HEK293T (cell line): ENCODE measurements at regions not wholly inside any gene's neighbourhood (a gene's known extent, or its start where the extent isn't known, plus 50 kb on each side); places are given as distances from the start of the nearest gene placed in this dataset.

Experiments used
- CTCF ChIA-PET: fragments of 350-600 bp; formaldehyde crosslinking; extraction: SDS; loops from one replicate; lab custom pipeline; 2021; ENCODE audit warnings: antibody characterized with exemption, inconsistent platforms; lab: Yijun Ruan, JAX
- POLR2A ChIA-PET: fragments of 350-600 bp; formaldehyde crosslinking; extraction: SDS; loops from one replicate; lab custom pipeline; 2020; ENCODE audit warnings: antibody characterized with exemption, inconsistent platforms; lab: Yijun Ruan, JAX
- DNase-seq: peaks from one replicate; pipeline ENCODE4 v3.0.0; 2012; ENCODE audit warnings: mixed read lengths; ENCODE audit errors: extremely low spot score
- ARNT ChIP-seq: fragments of 450-650 bp; IDR thresholded peaks from 2 replicates; pipeline ENCODE4 v1.6.1; 2017; ENCODE audit warnings: mild to moderate bottlenecking
- BHLHE40 ChIP-seq: fragments of 450-650 bp; IDR thresholded peaks from 2 replicates; pipeline ENCODE4 v1.6.1; 2016; ENCODE audit warnings: mild to moderate bottlenecking, moderate library complexity, borderline replicate concordance
- CTBP1 ChIP-seq: fragments of 450-650 bp; IDR thresholded peaks from 2 replicates; pipeline ENCODE4 v1.6.1; 2016; ENCODE audit warnings: borderline replicate concordance
- ELF4 ChIP-seq: fragments of 450-650 bp; IDR thresholded peaks from 2 replicates; pipeline ENCODE4 v1.6.1; 2017; ENCODE audit warnings: antibody characterized with exemption
- FOXA1 ChIP-seq: fragments of 450-650 bp; IDR thresholded peaks from 2 replicates; pipeline ENCODE4 v1.6.1; 2016; ENCODE audit warnings: mild to moderate bottlenecking
- FOXK2 ChIP-seq: fragments of 450-650 bp; IDR thresholded peaks from 2 replicates; pipeline ENCODE4 v1.6.1; 2016; ENCODE audit warnings: mild to moderate bottlenecking
- FOXM1 ChIP-seq: fragments of 450-650 bp; IDR thresholded peaks from 2 replicates; pipeline ENCODE4 v1.6.1; 2017; ENCODE audit warnings: mild to moderate bottlenecking, borderline replicate concordance
- HDGF ChIP-seq: fragments of 450-650 bp; IDR thresholded peaks from 2 replicates; pipeline ENCODE4 v1.6.1; 2017; ENCODE audit warnings: antibody characterized with exemption, borderline replicate concordance
- L3MBTL2 ChIP-seq: fragments of 450-650 bp; conservative IDR thresholded peaks from 2 replicates; pipeline ENCODE4 v1.6.1; 2016; ENCODE audit warnings: mild to moderate bottlenecking
- LEF1 ChIP-seq: fragments of 450-650 bp; IDR thresholded peaks from 2 replicates; pipeline ENCODE4 v1.6.1; 2017; ENCODE audit warnings: mild to moderate bottlenecking, borderline replicate concordance
- NFRKB ChIP-seq: fragments of 450-650 bp; IDR thresholded peaks from 2 replicates; pipeline ENCODE4 v1.6.1; 2016; ENCODE audit warnings: mild to moderate bottlenecking, moderate library complexity
- SP1 ChIP-seq: fragments of 450-650 bp; IDR thresholded peaks from 2 replicates; pipeline ENCODE4 v1.6.1; 2017
- SUZ12 ChIP-seq: fragments of 450-650 bp; IDR thresholded peaks from 2 replicates; pipeline ENCODE4 v1.6.1; 2016; ENCODE audit warnings: mild to moderate bottlenecking
- TARDBP ChIP-seq: fragments of 450-650 bp; IDR thresholded peaks from 2 replicates; pipeline ENCODE4 v1.6.1; 2016
- ZNF384 ChIP-seq: fragments of 450-650 bp; IDR thresholded peaks from 2 replicates; pipeline ENCODE4 v1.6.1; 2016
- TF ChIP-seq, protein P1 (sequence below): fragments of 450-650 bp; IDR thresholded peaks from 2 replicates; pipeline ENCODE4 v1.6.1; 2016

DNA sequence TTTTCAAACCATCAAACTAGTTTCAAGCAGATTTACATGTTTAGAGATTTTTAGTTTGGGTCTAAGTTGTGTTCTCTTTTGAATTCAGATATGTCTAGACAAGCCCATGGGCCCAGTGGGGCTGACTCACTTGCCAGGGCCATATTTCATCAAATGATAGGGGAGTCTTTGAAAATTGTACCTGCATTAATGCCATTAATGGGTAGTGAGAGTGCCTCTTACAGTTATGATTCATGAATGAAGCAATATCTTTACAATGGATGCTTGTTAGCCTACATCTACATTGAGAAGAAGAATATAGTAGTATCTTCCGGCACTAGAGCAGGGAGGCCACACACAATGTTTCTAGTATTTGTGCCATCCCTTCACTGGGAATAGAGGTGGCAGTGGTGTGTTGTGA lies 174.2 kb upstream of the E2F7 start:
- no peak for TF ChIP-seq HDGF
- no peak for TF ChIP-seq NFRKB
- no peak for TF ChIP-seq TARDBP
- TF ChIP-seq FOXA1 = no peak
- no peak for TF ChIP-seq SP1
- TF ChIP-seq L3MBTL2 = no peak
- TF ChIP-seq FOXM1 = no peak
- no peak for TF ChIP-seq LEF1
- TF ChIP-seq ZNF384 = no peak
- no peak for DNase-seq
- CTCF ChIA-PET = no interaction called here
- POLR2A ChIA-PET = no interaction called here

DNA sequence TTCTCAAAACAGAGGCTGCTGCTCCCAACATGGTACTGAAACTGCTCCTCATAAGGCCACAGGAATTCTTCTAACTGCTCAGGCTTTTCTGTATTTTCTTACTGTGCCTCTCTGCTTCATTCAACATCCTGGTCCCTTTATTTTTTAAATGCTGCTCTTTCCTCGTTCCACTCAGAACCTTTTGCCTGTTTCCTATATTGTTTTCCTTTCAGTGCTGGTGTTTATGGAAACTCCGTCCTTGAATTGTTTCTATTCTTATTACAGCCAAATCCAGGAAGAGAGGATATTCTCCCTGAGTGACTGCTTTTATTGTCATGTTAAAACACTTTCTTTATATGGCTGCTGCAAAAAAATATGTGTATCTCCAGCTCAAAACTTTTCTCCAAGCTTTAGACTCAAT lies 173.0 kb upstream of the E2F7 start:
- DNase-seq = no peak
- TF ChIP-seq L3MBTL2 (no peak), TARDBP (no peak)
- TF ChIP-seq, protein P1, sequence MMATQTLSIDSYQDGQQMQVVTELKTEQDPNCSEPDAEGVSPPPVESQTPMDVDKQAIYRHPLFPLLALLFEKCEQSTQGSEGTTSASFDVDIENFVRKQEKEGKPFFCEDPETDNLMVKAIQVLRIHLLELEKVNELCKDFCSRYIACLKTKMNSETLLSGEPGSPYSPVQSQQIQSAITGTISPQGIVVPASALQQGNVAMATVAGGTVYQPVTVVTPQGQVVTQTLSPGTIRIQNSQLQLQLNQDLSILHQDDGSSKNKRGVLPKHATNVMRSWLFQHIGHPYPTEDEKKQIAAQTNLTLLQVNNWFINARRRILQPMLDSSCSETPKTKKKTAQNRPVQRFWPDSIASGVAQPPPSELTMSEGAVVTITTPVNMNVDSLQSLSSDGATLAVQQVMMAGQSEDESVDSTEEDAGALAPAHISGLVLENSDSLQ = no peak
- POLR2A ChIA-PET = no interaction called here
- CTCF ChIA-PET = no interaction called here

DNA sequence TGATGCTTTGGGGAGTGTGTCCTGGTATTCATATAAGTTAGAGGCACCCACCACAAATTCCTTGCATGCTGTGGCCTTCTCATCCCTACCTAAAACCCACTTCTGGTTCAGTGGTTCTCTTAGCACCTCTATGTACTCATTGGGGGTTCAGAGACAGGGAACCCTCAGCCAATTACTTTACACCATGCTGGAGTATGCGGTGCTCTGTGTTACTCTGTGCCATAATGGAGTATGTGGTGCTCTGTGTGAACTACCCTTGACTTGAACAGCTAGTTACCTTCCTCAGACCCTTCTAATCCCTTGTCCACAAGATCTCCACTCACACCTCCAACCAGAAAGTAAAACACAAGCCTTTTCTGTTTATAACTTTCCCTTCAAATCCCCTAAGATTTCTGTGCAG lies 172.5 kb upstream of the E2F7 start:
- POLR2A ChIA-PET = no interaction called here
- DNase-seq = no peak
- CTCF ChIA-PET = no interaction called here
- TF ChIP-seq ARNT = no peak
- no peak for TF ChIP-seq SP1
- TF ChIP-seq FOXA1 = no peak

DNA sequence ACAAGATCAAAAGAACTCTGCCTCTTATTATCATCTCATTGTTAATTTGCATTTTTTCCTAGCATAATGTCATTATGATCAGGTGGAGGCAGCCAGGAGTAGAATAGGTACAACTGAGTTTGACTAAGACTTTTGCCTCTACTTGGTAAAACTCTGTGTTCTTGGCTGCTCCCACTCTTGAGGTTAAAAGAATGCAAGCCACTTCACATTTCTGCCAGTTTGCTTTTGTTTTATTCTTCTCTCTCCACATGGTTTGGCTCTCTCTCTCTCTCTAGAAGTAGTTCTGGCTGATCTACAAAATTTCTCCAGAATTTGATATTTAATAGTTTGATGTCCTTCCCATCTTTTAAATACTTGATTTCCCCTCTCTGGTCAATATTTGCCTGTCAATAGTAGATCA lies 170.7 kb upstream of the E2F7 start:
- no peak for TF ChIP-seq SUZ12
- TF ChIP-seq HDGF = no peak
- TF ChIP-seq L3MBTL2 = no peak
- TF ChIP-seq FOXK2 = no peak
- no peak for TF ChIP-seq BHLHE40
- no peak for TF ChIP-seq ELF4
- no peak for TF ChIP-seq FOXM1
- no peak for TF ChIP-seq TARDBP
- no peak for TF ChIP-seq ARNT
- no peak for TF ChIP-seq ZNF384
- TF ChIP-seq CTBP1 = no peak
- TF ChIP-seq, protein P1 = no peak
- CTCF ChIA-PET = no interaction called here
- POLR2A ChIA-PET = no interaction called here
- no peak for DNase-seq

DNA sequence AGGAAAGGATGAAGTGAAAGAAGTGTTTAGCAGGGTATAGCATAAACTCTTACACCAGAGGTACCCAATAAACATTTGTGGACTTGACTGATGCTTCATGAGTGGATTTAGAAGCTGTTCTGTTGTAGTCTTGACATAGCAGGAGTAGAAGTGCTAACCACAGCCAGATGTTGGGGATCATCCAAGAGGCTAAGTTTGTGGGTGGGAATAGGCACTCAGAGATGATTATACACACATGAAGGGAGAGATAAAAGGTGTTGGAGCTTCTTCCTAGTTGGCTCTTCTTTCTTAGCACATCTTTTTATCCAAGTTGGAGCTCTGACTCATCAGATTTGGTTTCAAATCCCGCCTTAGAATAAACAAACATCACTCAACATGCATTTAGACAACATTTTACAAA lies 166.7 kb upstream of the E2F7 start:
- no peak for DNase-seq
- CTCF ChIA-PET = no interaction called here
- POLR2A ChIA-PET = no interaction called here

DNA sequence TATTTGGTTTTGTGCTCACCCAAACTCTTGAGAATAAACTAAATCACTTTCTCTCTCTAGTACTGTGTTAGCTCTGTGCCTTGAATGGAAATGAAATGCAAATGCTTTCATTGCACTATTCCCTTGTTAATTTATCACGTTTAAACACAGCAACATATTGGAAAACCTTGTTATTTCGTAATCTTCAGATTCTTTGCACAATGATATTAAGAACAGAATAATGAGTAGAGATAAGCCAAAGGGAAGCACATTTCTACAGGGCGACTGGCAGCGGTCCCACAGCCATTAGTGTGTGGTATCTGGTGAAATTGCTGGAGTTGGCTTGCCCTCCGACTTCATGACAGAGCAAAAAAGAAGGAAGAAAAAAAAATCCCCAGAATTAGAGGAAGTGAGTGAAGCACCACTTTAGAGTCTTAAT lies 166.1 kb upstream of the E2F7 start:
- TF ChIP-seq FOXM1 = no peak
- TF ChIP-seq TARDBP = no peak
- no peak for TF ChIP-seq LEF1
- no peak for TF ChIP-seq HDGF
- no peak for TF ChIP-seq NFRKB
- no peak for TF ChIP-seq BHLHE40
- no peak for TF ChIP-seq ZNF384
- no peak for TF ChIP-seq FOXK2
- no peak for TF ChIP-seq CTBP1
- TF ChIP-seq ARNT = no peak
- TF ChIP-seq SUZ12 = no peak
- TF ChIP-seq ELF4 = no peak
- TF ChIP-seq, protein P1 = no peak
- no peak for TF ChIP-seq FOXA1
- no peak for TF ChIP-seq L3MBTL2
- no peak for TF ChIP-seq SP1
- POLR2A ChIA-PET = no interaction called here
- CTCF ChIA-PET = no interaction called here
- DNase-seq = no peak

More for the DNA sequence above, 166.7 kb upstream of the E2F7 start:
- TF ChIP-seq FOXM1 (no peak), HDGF (no peak), SP1 (no peak), FOXK2 (no peak), L3MBTL2 (no peak), FOXA1 (no peak), TARDBP (no peak)

DNA sequence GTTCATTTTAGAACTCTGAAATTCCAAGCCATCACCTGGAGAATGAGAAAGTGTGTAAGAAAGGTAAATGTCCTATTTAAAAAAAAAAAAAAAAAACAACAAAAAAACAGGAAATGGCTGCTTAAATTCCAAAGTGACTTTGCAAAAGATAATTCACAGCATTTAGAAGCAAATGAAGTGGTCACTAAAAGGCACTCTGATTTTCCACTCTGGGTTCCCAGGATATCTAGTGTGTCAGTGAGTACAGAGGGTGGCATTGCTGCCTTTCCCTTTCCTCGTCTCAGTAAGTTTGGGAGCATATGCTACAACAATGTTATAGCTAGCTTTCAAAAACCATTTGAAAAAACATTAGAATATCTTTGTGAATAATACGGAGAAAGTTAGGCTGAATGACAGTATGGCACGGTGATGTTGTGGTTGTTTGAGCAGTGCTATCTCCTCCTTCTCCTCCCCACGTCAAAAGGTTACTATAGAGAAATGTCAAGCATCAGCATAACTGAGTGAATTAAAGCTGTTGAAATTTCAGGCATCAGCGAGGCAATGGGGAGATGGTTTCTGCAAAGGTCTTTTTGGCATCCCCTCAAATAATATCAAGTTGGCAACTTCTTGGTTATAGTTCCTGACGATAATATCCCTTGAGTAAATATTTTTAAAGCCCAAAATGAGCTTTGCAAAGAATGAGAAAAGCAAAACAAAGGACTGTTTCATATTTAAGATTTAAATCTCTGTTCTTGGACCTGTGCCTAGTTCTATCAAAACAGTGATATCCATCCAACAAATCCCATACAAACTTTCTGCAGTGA lies 164.5 kb upstream of the E2F7 start:
- ChIA-PET CTCF (interaction anchor here (0.6 kb wide), 1 partner anchor 78 kb away, joined by 6 read pairs; no protein-coding TSS in a partner anchor), POLR2A (no interaction called here)
- no peak for DNase-seq
- TF ChIP-seq CTBP1 (no peak), NFRKB (no peak), ARNT (no peak), ELF4 (no peak), SP1 (no peak), L3MBTL2 (no peak), LEF1 (no peak), BHLHE40 (no peak), FOXA1 (no peak), SUZ12 (no peak), HDGF (no peak), FOXK2 (no peak)
